Progenitor cell of endocrine pancreas (in vitro differentiated cells): ENCODE measurements at regions not wholly inside any gene's neighbourhood (a gene's known extent, or its start where the extent isn't known, plus 50 kb on each side); places are given as distances from the start of the nearest gene placed in this dataset.

ENCODE experiments used
- DNase-seq: peaks from one replicate; pipeline ENCODE4 v3.0.0; 2021; ENCODE audit warnings: low spot score; ENCODE audit not compliant: unreplicated experiment
- H3K27ac Mint-ChIP-seq: 2 replicates; pipeline ENCODE4 v1.8.0; 2021; ENCODE audit warnings: mild to moderate bottlenecking, moderate library complexity, mixed read lengths
- H3K27me3 Mint-ChIP-seq: 2 replicates; pipeline ENCODE4 v1.8.0; 2021; ENCODE audit warnings: mixed read lengths
- H3K36me3 Mint-ChIP-seq: 2 replicates; pipeline ENCODE4 v1.8.0; 2022; ENCODE audit warnings: mixed read lengths; ENCODE audit not compliant: insufficient read depth
- H3K4me1 Mint-ChIP-seq: 2 replicates; pipeline ENCODE4 v1.8.0; 2021; ENCODE audit warnings: low read depth, mixed read lengths
- H3K4me3 Mint-ChIP-seq: 2 replicates; pipeline ENCODE4 v1.8.0; 2021; ENCODE audit warnings: low read depth, mild to moderate bottlenecking, moderate library complexity, mixed read lengths
- H3K9me3 Mint-ChIP-seq: 2 replicates; pipeline ENCODE4 v1.8.0; 2021; ENCODE audit warnings: low read depth, mixed read lengths
- CTCF ChIP-seq: fragments of 200-600 bp; sonication (generic); IDR thresholded peaks from one replicate; pipeline ENCODE4 v1.5.0; 2021; ENCODE audit warnings: antibody characterized with exemption, mild to moderate bottlenecking; ENCODE audit not compliant: unreplicated experiment

DNA sequence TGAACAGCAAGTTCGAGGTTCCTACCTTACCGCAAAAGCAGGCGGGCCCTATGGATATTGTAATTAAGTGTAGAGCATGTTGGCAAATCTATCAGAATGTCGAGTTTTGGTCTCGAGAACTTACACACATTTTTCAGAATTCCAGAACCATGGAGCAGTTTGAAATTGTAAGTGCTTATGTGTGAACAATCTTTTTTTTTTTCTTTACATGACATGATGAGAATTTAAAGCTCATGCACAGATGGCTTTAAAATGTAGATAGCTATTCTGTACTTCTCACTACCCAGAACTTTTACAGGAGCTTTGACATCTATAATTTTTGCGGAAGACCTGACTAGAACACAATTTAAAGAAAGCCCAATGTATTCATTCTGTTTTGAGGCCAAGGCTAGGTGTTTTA, 117.8 kb upstream of the RSPO3 start:
- Mint-ChIP-seq H3K27me3 (peaks cover 71% of the 10 kb centered on the region), H3K4me3 (no peak overlapping the region), H3K27ac (no peak overlapping the region), H3K9me3 (no peaks in the 10 kb centered on the region), H3K36me3 (no peaks in the 10 kb centered on the region), H3K4me1 (no peaks in the 10 kb centered on the region)
- TF ChIP-seq CTCF = no peak
- no peak for DNase-seq

- no peaks in the 10 kb centered on the region for H3K4me1 Mint-ChIP-seq
- no peak overlapping the region for H3K4me3 Mint-ChIP-seq
- no peaks in the 10 kb centered on the region for H3K36me3 Mint-ChIP-seq
- DNase-seq = no peak
- H3K27me3 Mint-ChIP-seq = peaks cover 82% of the 10 kb centered on the region
- no peaks in the 10 kb centered on the region for H3K9me3 Mint-ChIP-seq
- no peak for TF ChIP-seq CTCF
- no peak overlapping the region for H3K27ac Mint-ChIP-seq
Measured at GRCh38 chr6:127013865-127014264, 104.6 kb upstream of the RSPO3 start.

DNA sequence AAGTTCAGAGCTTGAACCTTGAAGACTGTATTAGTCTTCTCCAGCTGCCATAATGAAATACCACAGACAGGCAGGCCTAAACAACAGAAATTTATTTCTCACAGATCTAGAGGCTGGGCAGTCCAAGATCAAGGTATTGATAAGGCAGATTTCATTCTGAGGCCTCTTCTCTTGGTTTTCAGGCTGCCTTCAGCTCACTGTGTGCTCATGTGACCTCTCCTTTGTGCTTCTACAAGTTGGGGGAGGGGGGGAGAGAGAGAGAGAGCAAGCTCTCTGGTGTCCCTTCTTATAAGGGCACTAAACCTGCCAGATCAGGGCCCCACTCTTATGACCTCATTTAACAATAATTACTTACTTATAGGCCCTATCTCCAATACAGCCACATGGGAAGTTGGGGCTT, 102.6 kb upstream of the RSPO3 start:
- H3K27me3 Mint-ChIP-seq = peaks cover 86% of the 10 kb centered on the region
- DNase-seq = no peak

DNA sequence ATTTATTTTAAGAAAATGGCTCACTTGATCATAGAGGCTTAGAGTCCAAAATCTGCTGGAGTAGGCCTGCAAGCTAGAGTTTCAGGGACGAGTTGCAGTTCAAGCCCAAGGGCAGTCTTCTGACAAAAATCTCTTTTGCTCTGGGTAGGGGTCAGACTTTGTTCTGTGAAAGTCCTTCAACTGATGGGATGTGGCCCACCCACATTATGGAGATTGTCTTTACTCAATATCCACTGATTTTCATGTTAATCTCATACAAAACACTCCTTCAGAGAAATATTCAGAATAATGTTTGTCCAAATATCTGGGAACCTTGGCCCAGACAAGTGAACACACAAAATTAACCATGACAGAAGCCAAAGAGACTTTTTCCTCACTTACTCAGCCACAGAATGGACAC, 98.6 kb upstream of the RSPO3 start:
- peaks cover 16% of the 10 kb centered on the region for H3K4me1 Mint-ChIP-seq
- no peak for DNase-seq
- no peak overlapping the region for H3K27ac Mint-ChIP-seq
- no peaks in the 10 kb centered on the region for H3K36me3 Mint-ChIP-seq
- TF ChIP-seq CTCF = no peak
- H3K9me3 Mint-ChIP-seq = no peaks in the 10 kb centered on the region
- H3K4me3 Mint-ChIP-seq = no peak overlapping the region
- peaks cover 74% of the 10 kb centered on the region for H3K27me3 Mint-ChIP-seq

More for the DNA sequence above, 102.6 kb upstream of the RSPO3 start:
- Mint-ChIP-seq H3K27ac (no peak overlapping the region), H3K9me3 (no peaks in the 10 kb centered on the region), H3K36me3 (no peaks in the 10 kb centered on the region), H3K4me3 (no peak overlapping the region), H3K4me1 (no peaks in the 10 kb centered on the region)
- no peak for TF ChIP-seq CTCF

DNA sequence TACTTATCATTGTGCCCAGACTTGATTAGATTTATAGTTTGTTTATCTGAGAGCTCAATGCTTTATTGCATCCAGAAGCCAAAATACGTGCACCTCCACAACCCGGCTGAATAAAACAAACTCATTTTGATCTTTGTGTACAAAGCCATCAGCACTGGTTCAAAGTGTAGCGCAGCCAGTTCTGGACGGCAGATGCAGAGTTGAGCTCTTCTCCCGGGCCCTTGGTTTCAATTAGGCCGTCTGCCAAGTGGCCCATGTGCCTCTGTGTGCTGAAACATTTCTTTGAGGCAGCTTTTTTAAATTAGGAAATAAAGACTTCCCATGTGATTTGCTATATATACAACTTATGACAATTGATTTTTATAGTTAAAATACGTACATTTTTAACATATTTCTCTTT, 96.2 kb upstream of the RSPO3 start:
- H3K4me1 Mint-ChIP-seq = peaks cover 18% of the 10 kb centered on the region
- DNase-seq = no peak
- no peak for TF ChIP-seq CTCF
- no peaks in the 10 kb centered on the region for H3K9me3 Mint-ChIP-seq
- no peak overlapping the region for H3K27ac Mint-ChIP-seq
- H3K27me3 Mint-ChIP-seq = peaks cover 74% of the 10 kb centered on the region
- H3K36me3 Mint-ChIP-seq = no peaks in the 10 kb centered on the region
- H3K4me3 Mint-ChIP-seq = no peak overlapping the region
